ENCODE measurements at regions not wholly inside any gene's neighbourhood (a gene's known extent, or its start where the extent isn't known, plus 50 kb on each side); places are given as distances from the start of the nearest gene placed in this dataset.
"Not testable (repeated sequence)": the region's sequence is repeated elsewhere in the genome, so short reads cannot be mapped to it uniquely, and the experiment has no call there.

DNA sequence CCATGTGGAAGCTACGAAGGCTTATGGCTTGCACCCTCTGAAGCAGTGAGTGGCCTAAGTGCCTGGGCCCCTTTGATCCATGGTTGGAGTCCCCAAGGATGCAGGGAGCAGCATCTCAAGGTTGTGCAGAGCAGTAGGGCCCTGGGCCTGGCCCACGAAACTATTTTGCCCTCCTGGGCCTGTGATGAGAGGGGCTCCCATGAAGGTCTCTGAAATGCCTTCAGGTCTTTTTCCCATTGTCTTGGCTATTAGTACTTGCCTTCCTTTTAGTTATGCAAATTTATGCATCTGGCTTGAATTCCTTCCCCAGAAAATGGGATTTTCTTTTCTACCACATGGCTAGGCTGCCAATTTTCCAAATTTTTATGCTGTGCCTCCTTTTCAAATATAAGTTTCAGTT, 158.8 kb upstream of the MME start:
- DNase-seq (ENCODE audit: low spot score): no peak
- in situ Hi-C loops (cut with HindIII; ENCODE audit: low sequenced_read_pairs): no loop called here

DNA sequence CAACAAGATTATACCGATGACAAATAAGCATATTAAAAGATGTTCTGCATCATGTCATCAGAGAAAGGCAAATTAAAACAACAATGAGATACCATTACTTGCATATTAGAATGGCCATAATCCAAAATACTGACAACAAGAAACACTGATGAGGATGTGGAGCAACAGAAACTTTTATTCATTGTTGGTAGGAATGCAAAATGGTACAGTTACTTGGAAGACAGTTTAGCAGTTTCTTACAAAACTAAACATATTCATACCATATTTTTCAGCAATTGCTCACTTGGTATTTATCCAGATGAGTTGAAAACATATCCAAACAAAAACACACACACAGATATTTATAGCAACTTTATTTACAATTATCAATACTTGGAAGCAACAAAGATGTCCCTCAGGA, 160.9 kb upstream of the MME start:
- no peak for DNase-seq (ENCODE audit: low spot score)
- in situ Hi-C loops (cut with HindIII; ENCODE audit: low sequenced_read_pairs): no loop called here

DNA sequence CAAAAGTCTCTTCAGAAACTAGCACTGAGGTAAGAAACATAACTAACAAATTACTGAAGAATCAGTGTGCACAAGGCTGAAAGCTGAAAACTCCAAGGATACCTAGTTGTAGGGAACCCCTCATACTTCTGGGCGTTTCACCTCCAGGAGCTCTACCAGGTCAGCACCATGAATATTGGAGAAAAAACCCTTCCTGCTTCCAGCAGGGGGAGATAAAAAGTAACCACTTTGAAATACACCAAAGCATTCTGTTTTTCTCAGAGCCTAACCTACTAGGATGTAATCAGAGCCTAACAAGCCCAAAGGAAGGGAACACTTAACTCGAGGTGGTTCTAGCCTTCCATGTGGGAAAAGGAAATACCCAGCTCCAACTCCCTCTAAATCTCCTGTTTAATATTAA, 175.8 kb upstream of the MME start:
- in situ Hi-C loops (cut with HindIII; ENCODE audit: low sequenced_read_pairs): no loop called here
- peak; percentile 35 for DNase-seq (ENCODE audit: low spot score)

DNA sequence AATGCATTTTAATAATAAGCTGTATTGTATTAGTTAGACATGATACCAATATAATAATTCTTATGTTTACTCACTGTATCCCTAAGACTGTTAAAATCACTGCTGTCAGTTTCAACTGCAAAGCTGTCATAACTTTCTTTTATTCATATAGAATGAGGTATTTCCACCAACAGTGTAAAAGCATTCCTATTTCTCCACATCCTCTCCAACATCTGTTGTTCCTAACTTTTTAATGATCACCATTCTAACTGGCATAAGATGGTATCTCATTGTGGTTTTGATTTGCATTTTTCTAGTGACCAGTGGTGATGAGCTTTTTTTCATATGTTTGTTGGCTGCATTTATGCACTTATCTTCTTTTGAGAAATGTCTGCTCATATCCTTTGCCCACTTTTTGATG, 177.6 kb upstream of the MME start:
- in situ Hi-C loops (cut with HindIII; ENCODE audit: low sequenced_read_pairs); DNase-seq (ENCODE audit: low spot score): not testable (repeated sequence)

DNA sequence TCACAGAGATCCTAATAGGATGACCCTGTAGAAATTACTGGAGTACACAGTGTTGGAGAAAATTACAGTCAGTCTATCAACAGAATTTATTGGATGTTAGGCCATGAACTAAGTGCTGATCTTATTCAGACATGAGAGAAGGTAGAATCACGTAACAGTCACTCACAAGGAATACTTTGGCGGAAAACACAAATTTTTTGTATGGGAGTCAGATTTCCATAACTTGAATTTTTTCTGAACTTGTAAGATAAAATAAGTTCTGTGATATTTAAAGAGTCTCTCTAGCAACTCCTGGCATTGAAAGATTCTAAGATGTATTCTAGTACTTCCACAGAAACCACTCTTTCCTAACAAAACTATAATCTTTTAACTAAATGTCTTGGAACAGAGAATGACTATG, 178.8 kb upstream of the MME start:
- in situ Hi-C loops (cut with HindIII; ENCODE audit: low sequenced_read_pairs): no loop called here

DNA sequence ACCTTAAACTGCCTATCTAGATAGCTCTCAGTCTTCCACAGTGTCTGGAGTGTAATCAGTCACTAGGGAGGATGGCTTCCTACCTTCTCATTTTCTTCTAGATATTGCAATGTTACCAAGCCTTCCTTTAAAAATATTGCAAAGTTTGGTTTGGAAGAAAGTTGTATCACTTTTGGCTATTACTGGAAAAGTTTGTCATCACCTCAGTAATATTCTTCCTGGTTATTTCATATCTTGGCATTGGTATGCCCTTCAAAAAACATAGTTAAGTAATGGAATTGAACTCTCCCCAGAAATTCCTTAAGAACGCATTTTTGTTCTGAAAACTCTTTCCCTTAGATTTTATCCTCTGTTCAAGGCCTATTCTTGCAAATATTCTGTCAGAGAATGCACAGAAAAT, 179.3 kb upstream of the MME start:
- in situ Hi-C loops (cut with HindIII; ENCODE audit: low sequenced_read_pairs): no loop called here
- no peak for DNase-seq (ENCODE audit: low spot score)

More for the DNA sequence above, 178.8 kb upstream of the MME start:
- no peak for DNase-seq (ENCODE audit: low spot score)

DNA sequence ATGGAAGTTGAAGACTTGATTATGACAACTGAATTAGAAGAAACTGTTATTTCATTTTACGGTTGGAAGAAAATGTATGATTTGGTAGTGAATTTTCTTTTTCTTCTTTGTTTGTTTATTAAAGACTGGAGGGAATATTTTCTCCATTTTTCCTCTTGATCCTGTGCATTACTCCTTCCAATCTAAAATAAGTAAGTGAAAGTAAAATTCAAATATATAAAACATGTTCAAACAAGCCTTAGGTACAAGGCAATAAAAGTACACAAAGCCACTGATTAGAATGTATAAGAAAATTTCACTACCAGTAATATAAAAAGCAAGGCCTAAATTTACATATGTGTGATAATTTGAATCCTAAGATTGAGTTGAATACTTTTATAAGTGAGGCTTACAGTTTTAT, 181.2 kb upstream of the MME start:
- no peak for DNase-seq (ENCODE audit: low spot score)
- in situ Hi-C loops (cut with HindIII; ENCODE audit: low sequenced_read_pairs): no loop called here

DNA sequence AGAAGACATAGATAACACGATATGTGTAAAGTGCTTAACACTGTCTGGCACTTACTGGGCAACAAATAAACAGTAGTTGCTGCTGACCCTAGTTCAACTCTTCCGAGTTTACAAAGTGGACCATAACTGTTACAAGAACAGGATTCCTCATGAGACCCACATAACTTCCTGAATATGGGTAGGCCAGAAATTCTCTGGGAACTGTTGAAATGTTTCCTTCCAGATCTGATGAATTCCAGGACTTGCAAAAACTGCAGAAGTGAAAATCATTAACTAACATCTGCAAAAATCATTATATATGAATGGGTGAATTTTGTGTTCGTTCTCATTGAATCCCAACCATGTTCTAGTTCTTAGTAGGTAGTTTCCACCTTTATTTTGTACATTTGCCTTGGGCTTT, 181.7 kb upstream of the MME start:
- in situ Hi-C loops (cut with HindIII; ENCODE audit: low sequenced_read_pairs): no loop called here
- no peak for DNase-seq (ENCODE audit: low spot score)

DNA sequence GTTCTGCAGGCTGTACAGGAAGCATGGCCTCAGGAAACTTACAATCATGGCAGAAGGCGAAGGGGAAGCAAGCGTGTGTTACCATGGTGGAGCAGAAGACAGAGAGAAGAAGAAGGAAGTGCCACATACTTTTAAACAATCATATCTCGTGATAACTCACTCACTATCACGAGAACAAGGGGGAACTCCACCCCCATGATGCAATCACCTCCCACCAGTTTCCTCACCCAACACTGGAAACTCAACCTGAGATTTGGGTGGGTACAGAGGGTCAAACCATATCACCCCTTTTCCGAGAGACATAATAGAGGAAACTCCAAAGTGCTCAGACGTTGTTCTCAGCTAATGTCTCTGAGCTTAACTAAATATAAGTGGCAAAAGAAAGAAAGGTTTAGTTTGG, 186.3 kb upstream of the MME start:
- in situ Hi-C loops (cut with HindIII; ENCODE audit: low sequenced_read_pairs): no loop called here
- no peak for DNase-seq (ENCODE audit: low spot score)

DNA sequence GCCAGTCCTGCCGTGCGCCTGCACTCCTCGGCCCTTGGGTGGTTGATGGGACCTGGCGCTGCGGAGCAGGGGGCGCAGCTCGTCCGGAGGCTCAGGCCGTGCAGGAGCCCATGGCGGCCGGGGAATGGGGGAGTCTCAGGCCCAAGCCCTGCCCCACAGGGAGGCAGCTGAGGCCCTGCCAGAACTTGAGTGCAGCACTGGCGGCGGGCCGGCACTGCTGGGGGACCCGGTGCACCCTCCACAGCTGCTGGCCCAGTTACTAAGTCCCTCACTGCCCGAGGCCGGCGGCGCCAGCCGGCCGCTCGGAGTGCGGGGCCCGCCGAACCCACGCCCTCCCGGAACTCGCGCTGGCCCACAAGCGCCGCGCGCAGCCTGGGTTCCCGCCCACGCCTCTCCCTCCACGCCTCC, 190.9 kb upstream of the MME start:
- no peak for DNase-seq (ENCODE audit: low spot score)
- in situ Hi-C loops (cut with HindIII; ENCODE audit: low sequenced_read_pairs): no loop called here

DNA sequence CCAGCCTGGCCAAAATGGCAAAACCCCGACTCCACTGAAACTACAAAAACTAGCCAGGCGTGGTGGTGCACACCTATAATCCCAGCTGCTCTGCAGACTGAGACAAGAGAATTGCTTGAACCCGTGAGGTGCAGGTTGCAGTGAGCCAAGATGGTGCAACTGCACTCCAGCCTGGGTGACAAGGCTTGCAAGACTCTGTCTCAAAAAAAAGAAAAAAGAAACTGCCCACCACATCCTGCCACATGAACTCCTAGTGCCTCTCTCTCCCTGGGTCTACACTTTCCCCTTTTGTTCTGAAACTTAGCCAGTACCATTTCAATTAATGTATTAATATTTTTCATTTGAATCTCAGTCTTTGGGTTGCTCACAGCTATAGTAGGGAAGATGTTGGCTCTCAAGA, 192.2 kb upstream of the MME start:
- DNase-seq (ENCODE audit: low spot score): no peak
- in situ Hi-C loops (cut with HindIII; ENCODE audit: low sequenced_read_pairs): no loop called here

DNA sequence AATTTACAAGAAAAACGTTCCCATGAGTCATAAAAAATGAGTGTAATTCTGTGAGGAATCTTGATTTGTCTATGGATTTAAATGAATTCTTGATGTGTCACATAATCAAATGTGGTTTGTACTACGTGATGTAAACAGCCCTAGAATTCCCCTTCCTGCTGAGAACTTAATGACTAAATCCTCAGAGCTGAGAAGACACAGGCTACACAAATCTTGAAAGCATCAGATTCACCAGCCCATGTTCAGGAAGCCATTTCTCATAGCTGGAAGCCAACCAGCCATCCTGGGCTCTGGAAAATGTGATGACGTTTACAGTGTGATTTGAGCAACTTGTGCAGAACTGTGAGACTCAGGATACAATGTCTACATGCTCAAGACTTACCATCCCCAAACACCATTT, 193.7 kb upstream of the MME start:
- in situ Hi-C loops (cut with HindIII; ENCODE audit: low sequenced_read_pairs): no loop called here
- DNase-seq (ENCODE audit: low spot score): no peak

DNA sequence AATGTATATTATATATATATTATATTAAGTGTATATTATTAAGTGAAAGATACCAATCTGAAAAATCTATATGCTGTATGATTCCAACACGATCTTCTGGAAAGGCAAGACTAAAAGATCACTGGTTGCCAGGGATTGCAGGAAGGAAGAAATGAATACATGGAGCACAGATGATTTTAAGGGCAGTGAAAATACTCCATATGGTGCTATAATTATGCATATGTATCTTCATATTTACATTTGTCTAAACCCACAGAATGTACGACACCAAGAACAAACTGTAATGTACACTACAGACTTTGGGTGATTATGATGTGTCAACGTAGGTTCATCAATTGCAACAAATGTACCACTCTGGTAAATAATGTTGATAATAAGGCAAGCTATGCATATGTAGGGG, 194.7 kb upstream of the MME start:
- in situ Hi-C loops (cut with HindIII; ENCODE audit: low sequenced_read_pairs): no loop called here
- no peak for DNase-seq (ENCODE audit: low spot score)

DNA sequence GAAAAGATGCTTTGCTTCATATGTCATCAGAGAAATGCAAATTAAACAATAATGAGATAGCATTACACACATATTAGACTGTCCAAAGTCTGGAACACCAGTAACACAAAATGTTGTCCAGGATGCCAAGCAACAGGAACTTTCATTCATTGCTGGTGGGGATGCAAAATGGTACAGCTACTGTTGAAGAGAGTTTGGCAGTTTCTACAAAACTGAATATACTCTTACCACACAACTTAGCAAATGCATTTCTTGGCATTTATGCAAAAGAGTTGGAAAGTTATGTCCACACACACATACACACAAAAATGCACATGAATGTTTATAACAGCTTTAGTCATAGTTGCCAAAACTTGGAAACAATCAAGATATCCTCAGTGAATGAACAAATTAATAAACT, 195.2 kb upstream of the MME start:
- in situ Hi-C loops (cut with HindIII; ENCODE audit: low sequenced_read_pairs): no loop called here
- DNase-seq (ENCODE audit: low spot score): no peak

DNA sequence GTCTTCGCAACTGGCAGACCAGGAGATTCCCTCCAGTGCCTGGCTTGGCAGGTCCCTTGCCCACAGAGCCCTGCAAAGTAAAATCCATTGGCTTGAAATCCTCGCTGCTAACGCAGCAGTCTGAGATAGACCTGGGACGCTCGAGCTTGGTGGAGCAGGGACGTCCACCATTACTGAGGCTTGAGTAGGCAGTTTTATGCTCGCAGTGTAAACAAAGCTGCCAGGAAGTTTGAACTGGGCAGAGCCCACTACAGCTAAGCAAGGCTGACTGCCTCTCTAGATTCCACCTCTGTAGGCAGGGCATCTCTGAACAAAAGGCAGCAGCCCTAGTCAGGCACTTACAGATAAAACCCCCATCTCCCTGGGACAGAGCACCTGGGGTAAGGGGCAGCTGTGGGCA, 205.0 kb upstream of the MME start:
- in situ Hi-C loops (cut with HindIII; ENCODE audit: low sequenced_read_pairs): no loop called here

DNA sequence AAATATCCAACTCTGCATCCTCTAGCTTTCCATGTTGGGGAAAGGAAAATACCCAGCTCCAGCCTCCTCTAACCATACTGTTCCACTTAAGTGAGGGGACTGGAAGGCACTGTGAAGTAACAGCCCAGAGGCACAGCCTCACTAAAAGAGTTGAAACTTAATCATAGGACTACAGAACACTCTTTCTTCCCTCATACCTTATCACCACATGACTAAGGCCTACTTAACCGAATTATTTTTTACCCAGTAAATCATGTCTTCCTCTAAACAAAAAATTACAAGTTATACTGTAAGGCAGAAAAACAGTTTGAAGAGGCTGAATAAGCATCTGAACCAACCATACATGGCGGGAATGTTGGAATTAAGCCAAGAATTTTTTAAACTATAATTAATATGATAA, 207.4 kb upstream of the MME start:
- in situ Hi-C loops (cut with HindIII; ENCODE audit: low sequenced_read_pairs): no loop called here
- DNase-seq (ENCODE audit: low spot score): no peak

More for the DNA sequence above, 205.0 kb upstream of the MME start:
- no peak for DNase-seq (ENCODE audit: low spot score)

DNA sequence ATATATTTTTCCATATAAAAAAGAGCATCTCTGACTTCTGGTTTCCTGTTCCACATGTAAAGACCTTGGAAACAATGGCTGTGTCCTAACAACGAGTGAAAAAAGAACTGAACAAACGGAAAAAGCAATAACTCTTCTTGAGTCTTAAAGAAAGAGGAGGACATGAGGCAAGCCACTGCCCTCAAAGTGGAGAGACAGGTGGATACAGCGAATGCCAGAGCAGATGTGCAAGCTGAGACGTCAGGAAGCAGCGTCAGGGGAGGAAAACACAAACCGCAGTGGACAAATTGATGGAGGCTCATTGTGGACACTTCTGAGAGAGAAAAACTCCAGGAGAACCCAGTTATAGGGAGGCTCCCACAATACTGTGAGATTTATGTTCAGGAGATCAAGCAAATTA, 208.0 kb upstream of the MME start:
- in situ Hi-C loops (cut with HindIII; ENCODE audit: low sequenced_read_pairs): no loop called here
- DNase-seq (ENCODE audit: low spot score): no peak

DNA sequence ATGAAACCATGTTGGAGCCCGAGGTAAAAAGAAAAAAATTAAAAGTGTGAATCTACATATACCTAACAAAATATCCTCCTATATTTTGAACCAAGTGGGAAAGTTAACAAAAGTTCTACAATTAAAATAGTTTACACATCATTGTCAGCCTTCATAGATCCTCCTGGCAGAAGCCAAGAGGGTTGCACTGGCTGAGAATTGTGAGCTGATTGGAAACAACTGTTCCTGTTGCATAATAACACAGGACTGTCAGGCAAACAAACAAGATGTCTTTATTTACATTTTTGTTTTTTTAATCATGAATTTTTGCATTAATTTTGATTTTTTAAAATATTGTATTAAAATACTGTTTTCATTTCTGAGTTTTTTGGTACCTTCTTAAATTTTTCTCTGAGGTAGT, 215.2 kb upstream of the MME start:
- DNase-seq (ENCODE audit: low spot score): no peak
- in situ Hi-C loops (cut with HindIII; ENCODE audit: low sequenced_read_pairs): no loop called here

DNA sequence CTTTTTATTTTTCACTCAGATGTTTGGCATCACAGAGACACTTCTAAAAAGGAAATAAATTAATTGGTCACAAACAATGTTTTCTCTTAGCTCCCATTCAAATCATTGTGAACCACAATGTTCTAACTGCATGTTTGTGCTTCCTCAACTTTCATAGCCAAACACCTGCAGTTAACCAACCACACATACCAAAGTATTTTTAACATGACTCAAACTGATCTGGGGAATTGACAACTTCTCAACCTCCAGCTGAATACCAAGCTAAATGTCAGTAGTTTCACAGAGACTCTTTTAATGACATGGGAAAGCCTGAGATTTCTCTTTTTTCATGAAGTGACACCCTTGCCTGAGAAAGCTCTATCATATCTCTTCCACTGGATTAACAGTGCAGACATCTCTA, 217.9 kb upstream of the MME start:
- in situ Hi-C loops (cut with HindIII; ENCODE audit: low sequenced_read_pairs): no loop called here
- DNase-seq (ENCODE audit: low spot score): no peak

DNA sequence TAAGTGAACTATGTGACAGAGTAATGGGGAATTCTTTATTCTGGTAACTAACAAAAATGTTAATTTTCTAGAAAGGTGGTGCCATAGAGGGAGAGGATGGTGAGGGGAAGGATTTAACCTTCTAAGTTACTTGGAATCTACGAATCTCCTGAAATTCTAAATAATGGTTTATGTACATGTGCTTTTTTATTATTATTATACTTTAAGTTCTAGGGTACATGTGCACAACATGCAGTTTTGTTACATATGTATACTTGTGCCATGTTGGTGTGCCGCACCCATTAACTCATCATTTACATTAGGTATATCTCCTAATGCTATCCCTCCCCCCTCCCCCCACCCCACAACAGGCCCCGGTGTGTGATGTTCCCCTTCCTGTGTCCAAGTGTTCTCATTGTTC, 227.1 kb upstream of the MME start:
- DNase-seq (ENCODE audit: low spot score); in situ Hi-C loops (cut with HindIII; ENCODE audit: low sequenced_read_pairs): not testable (repeated sequence)

DNA sequence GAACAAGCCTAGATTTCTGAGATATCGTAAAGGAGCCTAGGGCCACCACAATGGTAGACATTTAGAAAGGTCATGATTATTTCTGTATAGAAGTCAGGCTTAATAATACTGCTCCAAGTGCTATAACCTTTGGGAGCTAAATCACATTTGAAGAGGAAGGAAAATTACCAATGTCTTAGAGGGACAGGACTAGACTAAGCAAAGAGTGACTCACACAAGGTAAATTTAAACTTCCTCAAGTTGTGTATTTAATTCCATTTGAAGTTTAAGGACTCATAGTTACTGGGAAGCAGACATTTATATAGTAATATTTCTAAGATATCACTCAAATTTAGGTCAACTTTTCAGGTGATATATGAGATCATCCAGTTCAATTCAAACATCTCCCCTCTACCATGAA, 227.6 kb upstream of the MME start:
- in situ Hi-C loops (cut with HindIII; ENCODE audit: low sequenced_read_pairs): no loop called here
- no peak for DNase-seq (ENCODE audit: low spot score)

DNA sequence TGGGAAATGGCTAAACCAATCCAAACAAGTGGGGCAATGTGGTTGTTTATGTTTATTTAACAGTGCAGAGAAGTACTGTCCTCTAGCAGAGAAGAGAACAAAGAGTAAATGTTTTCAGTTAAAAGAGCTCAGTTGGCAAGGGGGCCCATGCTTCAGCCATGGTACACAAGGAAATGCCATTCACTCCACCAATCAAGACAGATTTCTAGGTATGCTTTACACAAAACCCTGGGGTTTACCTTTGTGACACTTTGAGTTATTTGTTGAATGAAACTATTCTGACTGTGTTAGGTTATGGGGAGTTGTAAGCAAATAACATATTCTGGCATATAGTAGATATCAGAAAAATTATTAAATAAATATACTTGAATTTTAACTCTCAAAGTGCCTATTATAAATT, 228.5 kb upstream of the MME start:
- DNase-seq (ENCODE audit: low spot score): no peak
- in situ Hi-C loops (cut with HindIII; ENCODE audit: low sequenced_read_pairs): no loop called here

All from G401 (cell line).